DMS153 treated with DMSO at 0.1 percent for 48 hours (cell line): ENCODE measurements at regions not wholly inside any gene's neighbourhood (a gene's known extent, or its start where the extent isn't known, plus 50 kb on each side); places are given as distances from the start of the nearest gene placed in this dataset.
"Not testable (repeated sequence)": the region's sequence is repeated elsewhere in the genome, so short reads cannot be mapped to it uniquely, and the experiment has no call there.

Experiments used
- DNase-seq: peaks from one replicate; lab custom pipeline; 2025; ENCODE audit not compliant: unreplicated experiment; lab: John Stamatoyannopoulos, UW

DNA sequence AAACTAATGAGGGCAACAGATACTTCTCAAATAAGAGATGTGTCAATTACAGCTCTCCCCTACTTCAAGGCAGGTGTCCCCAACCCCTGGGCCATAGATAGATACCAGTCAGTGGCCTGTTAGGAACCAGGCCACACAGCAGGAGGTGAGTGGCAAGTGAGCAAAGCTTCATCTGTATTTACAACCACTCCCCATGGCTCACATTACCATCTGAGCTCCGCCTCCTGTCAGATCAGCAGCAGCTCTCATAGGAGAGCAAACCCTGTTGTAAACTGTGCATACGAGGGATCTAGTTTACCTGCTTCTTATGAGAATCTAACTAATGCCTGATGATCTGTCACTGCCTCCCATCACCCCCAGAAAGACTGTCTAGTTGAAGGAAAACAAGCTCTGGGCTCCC, 422.1 kb downstream of the GJA1 start:
- no peak for DNase-seq

DNA sequence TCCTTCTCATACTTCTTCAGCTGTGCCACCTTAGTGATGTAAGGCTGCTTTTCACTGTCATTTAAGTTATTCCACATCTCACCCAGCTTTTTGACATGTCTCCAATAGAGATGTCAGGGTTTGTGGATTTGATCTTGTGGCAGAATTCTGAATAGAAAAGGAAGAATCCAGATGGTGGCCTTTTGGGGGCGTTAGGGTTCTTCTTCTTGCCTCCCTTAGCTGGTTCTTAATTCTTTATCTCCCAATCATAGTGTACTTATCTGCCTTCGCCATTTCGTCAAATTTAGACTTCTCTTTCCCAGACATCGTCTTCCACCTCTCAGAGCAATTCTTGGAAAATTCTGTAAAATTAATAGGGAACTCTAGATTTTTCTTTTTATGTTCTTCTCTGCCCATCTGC, 422.9 kb downstream of the GJA1 start:
- DNase-seq = no peak

DNA sequence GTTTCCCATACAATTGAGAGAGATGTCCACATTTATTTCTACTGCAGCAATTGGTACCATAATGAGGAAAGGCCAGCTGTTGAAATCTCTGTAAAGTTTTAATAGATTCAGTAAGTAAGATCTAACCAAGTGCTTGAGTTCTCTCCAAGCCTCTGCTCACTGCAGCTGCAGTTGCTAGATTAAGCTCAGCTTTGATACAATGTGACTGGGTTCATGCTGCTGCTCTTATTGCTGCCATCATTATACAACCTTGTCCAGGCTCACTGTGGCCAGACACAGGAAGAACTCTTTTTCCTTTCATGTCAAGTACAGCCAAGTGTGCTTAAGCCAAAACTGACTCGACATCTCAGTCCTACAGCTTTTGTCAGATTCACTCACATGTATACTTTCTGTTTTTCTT, 423.5 kb downstream of the GJA1 start:
- no peak for DNase-seq

DNA sequence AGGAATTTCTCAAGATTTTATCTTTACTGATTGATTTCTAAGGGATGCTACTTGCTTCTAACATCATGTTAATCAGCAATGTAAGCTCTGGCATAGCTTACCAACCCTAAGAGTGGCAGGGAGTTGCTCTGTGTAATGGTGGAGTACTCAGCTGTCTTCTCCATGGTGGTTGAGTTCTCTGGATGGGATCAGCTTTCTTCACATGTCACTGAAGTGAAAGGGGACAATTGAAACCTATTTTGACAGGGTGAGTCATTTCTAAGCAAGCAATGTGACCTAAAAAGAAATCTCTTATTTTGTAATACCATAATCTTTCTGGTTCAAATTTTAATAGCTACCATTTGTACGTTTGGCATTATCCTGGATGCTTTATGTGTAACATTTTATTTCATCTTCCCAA, 430.4 kb downstream of the GJA1 start:
- no peak for DNase-seq

DNA sequence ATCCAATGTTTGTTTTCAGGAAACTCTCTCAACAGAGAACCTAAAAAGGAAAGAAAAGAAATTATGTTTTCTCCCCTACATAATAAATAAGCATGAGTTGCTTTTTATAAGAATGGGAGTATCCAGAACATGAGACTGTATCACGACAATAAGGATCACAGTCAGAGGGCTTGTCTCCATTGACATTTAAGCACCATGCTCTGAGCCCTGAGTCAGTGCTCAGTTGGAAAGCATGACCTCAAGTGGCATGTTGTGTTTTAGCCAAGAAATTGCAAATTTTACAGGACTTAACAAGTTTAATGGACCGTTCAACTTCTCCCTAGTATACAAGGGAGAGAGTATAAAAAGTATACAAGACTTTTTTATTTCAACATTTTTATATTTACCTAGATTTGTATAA, 431.6 kb downstream of the GJA1 start:
- no peak for DNase-seq

DNA sequence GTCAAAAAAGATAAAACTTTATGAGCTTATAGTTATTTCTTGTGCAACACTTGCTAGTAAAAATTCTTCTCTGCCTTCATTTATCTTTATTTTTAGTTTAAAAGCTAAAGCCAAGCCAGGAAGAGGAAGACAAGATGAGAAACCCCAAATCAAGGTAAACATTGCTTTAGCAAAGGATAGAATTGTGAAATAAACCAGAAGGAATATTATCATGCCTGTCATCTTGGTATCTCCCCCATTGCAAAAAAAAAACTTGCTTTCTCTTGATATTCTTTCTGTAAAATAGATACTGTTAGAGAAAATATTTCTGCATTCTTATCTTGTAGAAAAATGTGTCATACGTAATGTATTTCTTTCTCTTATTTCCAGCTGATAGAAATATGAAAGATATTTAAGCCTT, 432.8 kb downstream of the GJA1 start:
- DNase-seq = no peak

DNA sequence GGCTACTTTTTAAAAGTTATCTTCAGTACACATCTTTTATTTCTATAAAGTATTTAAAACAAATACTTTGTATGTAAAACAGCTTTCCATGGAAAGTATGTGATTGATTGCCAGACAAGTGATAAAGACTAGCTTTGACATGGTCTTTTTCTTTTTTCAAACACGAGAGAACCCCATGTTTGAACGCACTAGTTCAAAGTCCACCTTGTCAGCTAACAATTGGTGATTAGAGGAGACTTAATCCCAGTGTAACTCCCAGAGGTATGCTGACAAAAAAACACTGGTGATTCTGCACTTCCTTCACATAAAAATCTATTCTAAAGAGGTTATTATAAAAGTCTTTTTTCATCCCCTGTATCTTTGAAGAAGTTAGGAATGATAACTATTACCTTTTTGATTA, 438.1 kb downstream of the GJA1 start:
- DNase-seq = no peak

DNA sequence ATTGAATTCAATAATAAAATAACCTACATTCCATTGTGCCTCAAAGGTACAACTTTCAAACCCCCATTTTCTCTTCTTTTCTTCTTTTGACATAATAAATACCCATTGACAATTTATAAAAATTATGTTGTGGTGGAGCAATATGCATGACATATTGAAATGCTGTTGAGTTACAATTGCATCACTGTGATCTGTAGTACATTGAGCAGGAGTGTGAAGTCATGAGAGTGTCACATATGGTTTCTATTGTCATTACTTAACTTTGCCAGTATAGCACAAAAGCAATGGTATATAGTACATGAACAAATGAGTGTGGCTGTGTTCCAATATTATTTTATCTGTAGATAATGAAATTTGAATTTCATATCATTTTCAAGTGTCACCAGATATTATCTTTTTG, 441.3 kb downstream of the GJA1 start:
- no peak for DNase-seq

DNA sequence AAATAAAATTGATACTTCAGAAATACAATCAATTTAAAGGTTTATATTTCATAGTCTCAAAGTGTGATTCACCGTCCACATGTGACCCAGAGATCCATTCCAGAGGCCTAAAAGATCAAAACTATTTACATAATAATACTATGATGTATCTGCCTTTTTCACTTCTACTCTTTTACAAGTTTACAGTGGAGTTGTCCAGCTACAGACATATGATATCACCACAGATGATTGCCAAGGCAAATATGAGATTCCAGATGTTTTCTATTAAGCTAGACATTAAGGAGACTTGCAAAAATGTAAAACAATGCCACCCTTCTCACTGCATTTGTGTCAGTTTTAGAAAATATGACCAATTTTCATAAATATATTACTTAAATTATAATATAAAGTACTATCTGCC, 443.7 kb downstream of the GJA1 start:
- no peak for DNase-seq

DNA sequence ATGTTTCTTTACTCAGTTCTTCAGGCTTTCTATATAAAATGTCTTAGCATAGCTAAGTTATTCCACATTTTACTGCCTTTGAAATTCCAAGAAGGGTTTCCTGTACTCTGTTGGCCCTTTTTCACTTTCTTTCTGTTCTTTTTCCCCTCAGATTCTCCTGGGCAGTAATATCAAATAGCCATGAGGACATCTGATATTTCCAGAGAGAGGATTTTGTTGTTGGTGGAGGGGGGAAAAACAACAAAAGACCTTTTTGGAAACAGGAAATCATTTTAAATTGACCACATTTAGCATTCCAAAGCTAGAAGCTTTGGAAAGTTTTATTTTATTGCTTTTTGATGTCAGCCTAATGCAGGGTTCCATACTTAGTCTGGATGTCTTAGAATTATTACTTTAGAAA, 445.4 kb downstream of the GJA1 start:
- no peak for DNase-seq

DNA sequence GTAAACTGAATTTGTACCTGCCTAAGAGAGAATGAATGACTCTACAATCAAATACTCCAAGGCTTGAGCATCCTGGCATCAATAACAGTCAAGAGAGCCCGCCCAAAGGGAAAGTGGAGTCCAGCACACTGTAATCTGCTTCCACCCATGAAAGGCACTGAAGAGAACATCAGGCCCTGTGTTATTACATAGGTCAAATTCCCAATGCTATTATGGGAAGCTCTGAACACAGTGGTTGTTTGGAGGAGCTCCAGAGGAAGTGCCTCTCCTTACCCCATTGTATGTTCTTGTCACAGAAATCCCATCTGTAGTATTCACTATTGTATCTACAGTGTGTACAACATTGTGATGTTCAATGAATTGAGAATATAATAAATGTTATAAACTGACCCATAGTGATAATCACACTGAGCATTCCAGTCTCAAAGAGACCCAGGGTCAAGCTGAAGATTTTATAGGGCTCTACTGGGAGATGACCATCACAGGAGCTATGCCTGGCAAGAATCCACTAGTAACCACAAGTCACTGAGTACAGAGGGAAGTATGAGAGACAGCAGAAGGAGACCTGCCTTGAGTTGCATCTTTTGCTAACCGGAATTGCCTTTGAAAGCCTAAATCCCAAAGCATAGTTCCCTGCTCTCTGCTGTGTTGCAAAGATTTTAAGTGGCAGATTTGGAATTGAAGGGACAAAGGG, 446.7 kb downstream of the GJA1 start:
- DNase-seq = no peak

DNA sequence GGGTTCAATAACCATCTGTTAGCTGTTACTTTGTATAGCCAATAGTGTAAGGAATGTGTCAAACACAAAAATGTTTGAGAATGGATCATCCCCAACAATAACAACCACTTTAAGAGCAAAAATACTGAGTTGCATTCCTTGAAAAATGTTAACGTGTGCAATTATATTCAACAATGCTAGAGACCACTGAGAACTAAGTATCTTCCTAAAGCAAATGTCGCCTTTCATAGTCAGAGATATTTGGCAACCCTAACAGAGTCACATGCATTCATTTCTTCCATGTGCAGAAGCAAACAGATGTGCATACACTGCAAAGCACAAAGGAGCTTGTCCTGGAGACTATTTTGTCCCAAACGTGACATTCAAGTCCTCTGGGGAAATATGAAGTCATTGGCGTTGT, 448.6 kb downstream of the GJA1 start:
- no peak for DNase-seq

DNA sequence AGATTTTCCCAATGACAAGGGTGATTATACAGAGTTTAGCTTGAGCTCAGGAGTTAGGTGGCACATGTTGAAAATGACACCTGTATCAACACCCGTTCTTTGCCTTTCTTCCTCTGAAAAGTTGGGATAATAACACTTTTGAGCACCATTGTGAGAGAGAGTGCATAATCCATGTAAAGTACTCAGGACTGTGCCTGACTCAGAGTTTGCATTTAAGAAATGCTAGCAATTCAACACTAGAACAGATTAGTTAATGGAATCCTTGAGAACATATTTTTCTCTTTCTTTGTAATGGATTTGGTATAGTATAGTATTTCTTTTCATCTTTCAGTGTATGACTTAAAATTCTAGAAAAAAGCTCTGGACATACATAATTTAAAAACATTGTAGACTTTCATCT, 449.2 kb downstream of the GJA1 start:
- DNase-seq = no peak

DNA sequence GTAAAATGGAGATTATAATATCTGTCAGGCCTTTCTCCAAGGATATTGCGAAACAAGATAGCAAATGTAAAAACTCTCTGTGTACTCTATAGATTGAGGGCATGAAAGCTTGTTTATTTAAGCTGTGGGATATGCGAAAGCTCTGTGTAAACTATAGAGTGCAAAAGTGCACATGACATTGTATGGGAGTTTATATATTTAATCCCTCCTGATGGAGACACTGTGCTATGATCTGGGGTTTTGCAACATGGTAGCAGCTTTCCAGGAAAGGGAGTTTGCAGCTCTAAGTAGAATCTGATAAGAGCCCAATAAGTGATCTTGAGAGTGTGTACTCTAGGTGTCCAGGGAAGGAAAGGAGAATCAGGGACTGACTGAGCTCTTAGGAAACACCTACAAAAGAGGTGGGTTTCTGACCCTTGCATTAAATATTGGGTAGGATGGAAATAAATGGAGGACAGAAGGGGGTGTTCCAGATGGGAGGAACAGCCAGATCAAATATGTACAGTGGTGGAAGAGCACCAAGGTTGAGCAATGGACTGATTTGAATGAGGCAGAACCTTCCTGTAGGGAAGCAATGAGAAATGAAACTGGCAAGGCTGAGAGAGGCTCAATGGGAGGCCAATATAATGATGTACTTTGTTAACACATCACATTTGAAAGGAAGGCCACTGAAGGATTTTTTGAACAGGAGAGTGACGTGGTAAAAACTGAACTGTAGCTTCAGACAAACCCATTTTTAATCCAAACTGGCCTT, 450.1 kb downstream of the GJA1 start:
- DNase-seq = no peak

DNA sequence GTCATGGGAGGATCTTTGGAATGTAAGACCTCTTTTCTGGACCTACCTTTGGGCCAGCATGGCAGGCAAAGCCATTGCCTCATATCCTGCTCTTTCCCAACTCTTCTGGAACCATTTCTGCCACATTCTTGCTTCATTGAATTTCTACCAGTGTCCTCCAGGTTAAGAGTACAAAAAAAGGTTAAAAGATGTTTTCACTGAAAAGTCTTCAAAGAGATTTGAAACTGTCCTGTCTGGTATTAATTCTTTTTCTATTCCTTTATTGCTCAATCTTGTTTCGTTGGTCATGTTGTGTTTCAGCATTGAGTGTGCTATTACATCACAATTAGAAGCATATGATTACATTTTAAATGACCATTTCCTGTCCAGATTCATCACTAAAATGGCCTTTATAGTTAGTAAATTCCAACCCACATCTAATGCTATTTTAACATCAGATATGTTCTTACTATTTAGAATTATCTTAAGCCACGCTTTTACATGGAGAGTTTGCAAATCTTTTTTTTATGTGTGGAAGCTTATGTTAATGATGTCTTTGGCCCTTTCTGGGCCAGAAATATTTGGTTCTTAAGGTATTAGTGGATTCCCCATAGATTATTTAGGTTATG, 450.9 kb downstream of the GJA1 start:
- DNase-seq = no peak

DNA sequence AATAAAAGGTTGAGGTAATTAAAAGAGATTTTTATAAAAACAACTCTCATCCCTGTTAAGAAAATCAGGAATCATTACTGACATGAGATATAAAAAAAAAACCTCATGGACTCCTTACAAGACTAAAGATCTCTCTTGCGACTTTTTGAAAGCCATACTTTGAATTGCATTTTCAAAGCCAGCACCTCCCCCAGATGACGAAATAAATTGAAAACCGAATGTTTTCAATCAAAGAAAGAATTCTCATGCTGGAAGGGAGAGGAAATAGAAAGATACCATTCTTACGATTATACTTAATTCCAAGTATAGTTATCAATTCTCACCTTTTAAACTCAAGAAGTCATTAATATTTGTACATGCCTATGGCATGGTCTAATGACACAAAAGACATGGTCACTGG, 452.3 kb downstream of the GJA1 start:
- no peak for DNase-seq

DNA sequence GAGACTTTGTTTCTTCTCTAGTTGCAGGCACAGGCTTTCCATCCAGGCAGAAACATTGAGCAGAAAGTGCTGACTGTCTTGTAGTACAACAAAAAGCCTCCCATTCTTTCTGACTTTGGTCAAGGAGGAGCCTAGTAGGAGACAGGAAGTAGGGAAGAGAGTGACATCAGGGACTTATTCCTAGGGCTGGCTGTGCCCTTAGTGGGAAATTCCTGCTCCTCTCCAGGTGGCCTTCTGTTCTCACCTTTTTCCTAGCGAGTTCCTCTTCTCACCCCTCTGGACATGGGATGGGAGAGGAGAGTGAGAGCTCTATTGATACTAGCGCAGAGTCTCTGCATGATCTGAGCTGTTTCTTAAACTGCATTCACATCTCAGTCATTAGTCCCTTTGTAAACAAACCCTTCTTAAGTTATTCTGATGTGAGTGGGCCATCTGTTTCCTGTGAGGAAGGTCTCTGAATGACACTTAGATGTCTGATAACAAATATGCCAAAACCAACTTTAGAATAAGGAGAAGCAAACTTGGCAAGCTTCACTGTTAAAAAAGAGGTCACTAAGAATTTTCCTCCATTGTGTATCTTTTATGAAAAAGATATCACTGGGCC, 455.0 kb downstream of the GJA1 start:
- DNase-seq = no peak

DNA sequence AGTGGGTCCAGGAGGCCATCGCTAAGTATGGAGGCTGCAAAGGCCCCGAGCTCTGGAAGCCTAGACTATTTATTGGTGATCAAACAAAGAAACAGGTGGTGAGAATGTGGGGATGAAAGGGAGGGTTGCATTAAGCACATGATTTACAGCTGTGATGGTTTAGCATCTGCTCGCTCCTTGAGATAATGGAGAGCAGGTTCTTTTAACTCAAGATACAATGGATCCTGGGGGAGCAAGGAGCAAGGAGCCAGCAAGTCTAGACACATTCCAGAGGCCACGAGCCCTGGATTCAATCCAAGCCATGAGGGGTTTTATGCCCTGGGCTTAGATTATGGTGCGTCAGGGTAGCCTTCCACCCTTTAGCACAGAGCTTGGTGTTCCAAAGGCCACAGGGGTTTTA, 460.3 kb downstream of the GJA1 start:
- not testable (repeated sequence) for DNase-seq

DNA sequence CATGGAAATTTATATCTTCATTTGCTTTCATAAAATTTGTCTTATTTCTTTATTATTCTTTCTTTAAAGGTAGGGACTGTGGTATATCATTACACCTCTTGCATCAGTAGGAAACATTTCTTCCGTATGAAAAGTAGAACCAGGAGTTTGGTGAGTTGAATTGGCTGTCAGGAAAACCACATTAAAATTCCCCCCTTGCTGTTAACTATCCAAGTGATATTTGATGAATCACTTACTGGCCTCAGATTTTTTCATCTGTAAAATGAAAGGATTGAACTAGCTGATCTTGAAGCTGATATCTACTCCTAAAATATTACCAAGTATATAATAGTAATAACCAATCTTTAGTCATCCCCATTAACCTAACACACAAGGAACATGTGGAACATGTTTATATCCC, 460.9 kb downstream of the GJA1 start:
- DNase-seq = no peak

DNA sequence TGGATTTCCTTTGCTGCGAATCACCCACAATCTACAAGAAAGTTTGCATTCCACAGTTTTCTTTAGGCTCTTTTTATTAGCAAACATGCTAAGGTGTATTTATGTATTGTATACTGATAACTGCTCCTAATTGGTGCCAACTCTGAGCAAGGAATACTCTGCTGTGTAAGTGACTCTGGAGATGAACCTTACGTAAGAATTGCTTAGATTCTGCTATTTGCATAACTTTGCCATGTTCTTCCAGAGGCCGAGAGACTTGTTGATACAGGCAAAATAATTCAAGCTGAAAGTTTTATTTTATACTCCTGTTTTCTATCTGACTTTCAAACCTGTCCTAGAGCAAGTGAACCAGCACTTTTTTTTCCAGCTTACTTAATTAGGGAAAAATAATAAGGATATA, 461.3 kb downstream of the GJA1 start:
- DNase-seq = no peak

DNA sequence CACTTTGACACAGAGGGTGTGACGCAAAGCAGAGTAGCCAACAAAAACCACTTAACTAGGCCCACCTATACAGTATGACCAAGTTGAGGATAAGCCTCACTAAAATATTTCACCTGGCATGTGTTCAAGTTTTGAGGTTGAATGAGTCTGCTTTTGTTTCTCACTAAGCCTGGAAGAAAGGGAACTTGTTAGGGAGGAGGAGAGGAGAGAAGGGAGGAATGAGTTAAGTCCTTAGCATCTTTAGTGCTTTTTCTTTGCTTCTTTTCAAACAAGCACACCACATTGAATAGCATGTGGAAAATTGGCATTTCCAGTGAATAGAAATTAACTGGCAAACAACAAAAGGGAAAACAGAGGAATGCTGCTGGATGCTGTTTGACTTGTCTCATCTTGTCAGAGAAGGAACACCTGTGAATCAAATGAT, 461.9 kb downstream of the GJA1 start:
- DNase-seq = no peak

DNA sequence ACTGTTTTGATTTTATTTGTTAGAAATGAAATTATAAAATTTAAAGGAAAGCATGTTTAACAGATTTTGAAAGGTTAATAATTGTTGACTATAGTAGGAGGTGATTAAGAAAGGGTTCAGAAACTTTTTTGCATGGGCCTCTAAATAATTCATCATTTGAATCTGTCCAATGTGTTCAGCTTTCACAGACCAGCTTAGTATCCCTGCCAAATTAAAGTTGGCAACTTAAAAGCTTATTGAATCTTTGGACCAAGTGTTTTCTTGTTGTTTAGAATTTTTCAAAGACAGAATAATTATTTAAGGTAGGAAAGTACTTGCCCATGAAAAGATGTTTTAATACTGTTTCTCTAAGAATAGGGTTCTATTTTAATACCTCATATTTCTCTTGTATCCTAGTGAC, 466.0 kb downstream of the GJA1 start:
- DNase-seq = no peak
